Islet of Langerhans (tissue), 1 donor: ENCODE measurements at regions not wholly inside any gene's neighbourhood (a gene's known extent, or its start where the extent isn't known, plus 50 kb on each side); places are given as distances from the start of the nearest gene placed in this dataset.
"Not testable (repeated sequence)": the region's sequence is repeated elsewhere in the genome, so short reads cannot be mapped to it uniquely, and the experiment has no call there.

Experiments used
- FAIRE-seq: peaks from one replicate; lab custom pipeline; 2011; peaks lifted over from hg19 to GRCh38; lab: Jason Lieb, UNC

DNA sequence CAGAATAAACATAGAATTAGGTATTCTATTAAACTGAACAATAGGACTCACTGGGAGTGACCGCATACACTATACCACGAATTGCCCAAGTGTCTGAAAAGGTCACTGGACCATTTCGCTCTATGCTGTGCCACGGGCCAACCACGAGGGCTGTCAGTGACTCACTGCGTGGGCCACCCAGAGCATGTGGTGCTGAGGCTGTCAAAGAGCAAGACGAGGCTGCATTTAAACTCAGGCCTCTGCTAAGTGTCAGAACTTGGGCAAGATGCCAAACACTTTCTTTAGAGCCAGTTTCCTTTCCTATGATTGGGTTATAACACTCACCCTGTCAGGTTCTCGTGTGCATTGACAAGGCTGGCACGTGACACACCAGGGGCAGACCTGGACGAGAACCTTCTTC is 97.5 kb downstream of the SH3YL1 start:
- no peak for FAIRE-seq

DNA sequence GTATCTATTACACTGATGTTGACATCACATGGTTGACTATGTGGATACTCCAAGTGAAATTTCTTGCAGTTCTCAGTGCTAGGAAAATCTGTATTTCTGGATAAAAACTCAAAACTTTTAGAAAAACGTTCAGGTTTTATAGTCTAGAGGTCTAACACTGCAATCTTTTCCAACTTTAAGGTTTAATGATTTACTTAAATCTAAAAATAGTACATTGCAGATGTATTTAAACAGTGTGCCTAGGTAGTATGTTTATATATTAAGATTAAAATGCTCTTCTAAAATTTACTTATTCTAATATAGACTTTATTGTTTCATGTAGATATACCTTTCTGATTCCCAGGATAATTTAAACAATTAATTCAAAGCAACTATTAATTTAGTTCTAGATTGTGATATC is 98.3 kb downstream of the SH3YL1 start:
- FAIRE-seq: peak; percentile 60

- FAIRE-seq: no peak
These were observed 101.1 kb downstream of the SH3YL1 start for GRCh38 chr2:162473-163382.

GRCh38 chr2:161729-162128 is 102.1 kb downstream of the SH3YL1 start:
- FAIRE-seq: no peak

DNA sequence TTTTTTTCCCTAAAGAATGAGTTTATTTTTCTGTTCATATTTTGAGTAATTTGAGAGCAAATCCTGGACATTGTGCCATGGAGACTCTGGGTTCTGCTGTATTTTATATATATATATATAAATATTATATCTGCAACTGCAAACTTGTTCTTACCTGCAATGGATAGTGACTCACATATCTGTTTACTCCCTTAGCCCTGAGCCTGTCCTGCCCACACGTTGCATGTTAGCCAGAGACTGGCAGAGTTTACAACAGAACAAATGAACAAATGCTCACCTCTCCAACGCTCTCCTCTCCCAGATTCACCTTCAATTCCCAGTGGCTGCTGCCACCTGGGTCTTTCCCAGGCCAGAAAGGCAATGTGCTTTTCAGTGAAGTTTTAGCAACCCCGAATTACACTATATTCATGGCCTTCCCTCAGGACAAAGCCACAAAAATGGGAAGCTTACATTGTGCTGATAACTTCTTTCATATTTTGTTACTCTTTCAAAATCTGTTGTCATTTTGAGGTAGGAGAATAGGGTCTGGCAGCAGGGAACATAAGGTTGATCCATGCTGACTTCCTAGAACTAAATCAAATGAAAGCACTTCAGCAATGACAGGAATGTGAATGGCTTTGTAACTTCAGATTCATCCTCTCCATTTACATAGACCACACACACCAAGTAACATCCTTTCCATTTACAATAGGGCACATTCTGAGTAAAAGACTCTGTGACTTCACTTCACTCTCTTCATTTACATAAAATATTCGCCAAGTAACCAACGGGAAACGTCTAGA is 105.4 kb upstream of the FAM110C start:
- no peak for FAIRE-seq

GRCh38 chr2:145407-145806 is 99.1 kb upstream of the FAM110C start:
- no peak for FAIRE-seq

DNA sequence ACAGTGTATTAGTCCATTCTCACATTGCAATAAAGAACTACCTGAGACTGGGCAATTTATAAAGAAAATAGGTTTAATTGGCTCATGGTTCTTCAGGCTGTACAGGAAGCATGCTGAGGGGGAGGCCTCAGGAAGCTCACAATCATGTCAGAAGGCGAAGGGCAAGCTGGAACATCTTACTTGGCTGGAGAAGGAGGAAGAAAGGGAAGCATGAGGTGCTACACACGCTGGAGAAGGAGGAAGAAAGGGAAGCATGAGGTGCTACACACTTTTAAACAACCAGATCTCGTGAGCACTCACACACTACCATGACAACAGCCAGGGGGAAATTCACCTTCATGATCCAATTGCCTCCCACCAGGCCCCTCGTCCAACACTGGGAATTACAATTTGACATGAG is 95.3 kb upstream of the FAM110C start:
- no peak for FAIRE-seq

GRCh38 chr2:136666-137065 is 90.4 kb upstream of the FAM110C start:
- no peak for FAIRE-seq

GRCh38 chr2:133675-134593 is 87.6 kb upstream of the FAM110C start:
- FAIRE-seq: no peak

DNA sequence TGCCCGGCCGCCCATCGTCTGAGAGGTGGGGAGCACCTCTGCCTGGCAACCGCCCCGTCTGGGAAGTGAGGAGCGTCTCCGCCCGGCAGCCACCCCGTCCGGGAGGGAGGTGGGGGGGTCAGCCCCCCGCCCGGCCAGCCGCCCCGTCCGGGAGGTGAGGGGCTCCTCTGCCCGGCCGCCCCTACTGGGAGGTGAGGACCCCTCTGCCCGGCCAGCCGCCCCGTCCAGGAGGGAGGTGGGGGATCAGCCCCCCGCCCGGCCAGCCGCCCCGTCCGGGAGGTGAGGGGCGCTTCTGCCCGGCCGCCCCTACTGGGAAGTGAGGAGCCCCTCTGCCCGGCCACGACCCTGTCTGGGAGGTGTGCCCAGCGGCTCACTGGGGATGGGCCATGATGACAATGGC is 80.5 kb upstream of the FAM110C start:
- not testable (repeated sequence) for FAIRE-seq

DNA sequence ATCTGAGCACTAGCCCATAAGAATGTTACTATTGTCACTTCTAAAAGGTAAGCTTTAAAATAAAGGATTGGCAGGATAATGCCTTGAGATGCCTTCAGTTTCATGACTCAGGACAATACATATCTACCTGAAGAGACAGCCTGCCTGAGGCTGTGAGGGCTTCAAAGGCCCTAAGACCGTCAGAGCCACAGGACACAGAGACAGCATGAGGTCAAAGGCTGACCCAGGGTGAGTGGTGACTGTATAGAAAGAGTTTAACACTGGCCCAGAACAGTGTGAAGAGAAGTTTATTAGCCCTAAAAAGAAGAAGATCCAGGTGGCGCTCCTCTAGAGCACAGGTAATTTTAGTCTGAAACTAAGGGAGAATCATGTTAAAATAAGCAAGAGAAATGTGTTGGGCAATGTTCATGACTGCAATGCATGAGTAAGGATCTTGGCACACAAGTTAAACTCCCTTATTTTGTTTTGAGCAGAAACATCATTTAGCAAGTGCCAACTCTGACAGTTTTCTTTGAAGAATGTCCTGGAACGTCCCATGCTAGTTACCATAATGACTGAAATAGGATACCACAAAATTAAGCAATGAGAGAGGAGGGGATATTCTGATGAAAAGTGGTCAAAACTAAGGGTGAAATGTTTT is 78.1 kb upstream of the FAM110C start:
- FAIRE-seq: no peak

GRCh38 chr2:116953-117352 is 70.6 kb upstream of the FAM110C start:
- FAIRE-seq: no peak

- no peak for FAIRE-seq
These were observed 69.0 kb upstream of the FAM110C start for GRCh38 chr2:115303-115702.

DNA sequence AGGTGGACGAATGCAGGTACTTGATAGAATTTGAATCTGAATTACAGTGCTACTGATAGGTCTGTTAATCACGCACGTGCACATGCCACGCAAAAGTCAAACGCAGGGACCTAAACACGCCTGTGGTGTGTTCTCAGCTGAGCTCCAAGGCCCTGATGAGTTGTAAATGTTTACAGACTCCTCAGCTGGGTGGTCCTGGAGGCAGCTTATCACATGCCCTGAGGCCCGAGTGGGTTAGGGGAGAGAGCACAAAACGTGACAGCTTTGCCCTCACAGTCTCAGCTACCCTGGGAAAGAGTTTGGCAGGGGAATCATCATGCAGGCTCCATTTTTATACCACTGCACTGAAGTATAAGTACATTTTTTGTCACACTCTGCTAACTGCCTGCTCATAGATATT is 68.3 kb upstream of the FAM110C start:
- FAIRE-seq: no peak

DNA sequence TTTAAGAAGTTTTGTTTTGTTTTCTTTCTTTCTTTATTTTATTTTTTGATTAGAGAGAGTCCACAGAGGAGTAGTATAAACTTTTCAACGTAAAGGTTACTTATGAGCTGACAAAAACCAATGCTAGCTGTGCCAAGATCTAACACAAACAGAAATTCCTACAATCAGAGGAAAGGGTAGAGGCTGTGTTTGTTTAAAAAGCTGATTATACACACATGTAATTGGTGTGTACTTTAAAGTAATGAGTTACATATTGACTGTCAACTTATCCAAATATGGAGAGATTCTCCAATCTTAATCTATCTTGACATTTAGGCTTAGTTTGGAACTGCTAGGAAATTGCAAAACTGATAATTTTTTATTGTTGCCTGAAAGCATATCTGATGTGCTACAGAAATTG is 63.7 kb upstream of the FAM110C start:
- no peak for FAIRE-seq

- FAIRE-seq: no peak
These were observed 62.9 kb upstream of the FAM110C start for GRCh38 chr2:108920-109809.

DNA sequence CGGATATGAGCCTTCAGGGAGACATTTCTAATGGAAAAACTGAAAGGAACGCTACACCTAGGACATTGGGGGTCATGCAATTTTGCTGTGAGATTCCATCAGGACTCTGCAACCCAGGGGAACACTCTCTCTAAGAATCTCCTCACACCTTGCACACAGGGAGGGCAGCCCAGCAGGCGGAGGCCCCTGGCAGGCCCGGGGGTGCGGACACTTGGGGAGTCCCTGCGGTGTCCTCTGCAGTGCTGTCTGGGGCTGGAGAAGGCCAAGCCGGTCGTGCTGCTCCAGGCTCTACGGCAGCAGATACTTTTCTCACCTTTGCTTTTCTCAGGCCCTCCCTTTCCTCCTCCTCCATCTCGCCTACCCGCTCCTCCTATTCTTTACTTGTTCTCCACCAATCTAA is 54.7 kb upstream of the FAM110C start:
- FAIRE-seq: no peak
